ENCODE measurements at regions not wholly inside any gene's neighbourhood (a gene's known extent, or its start where the extent isn't known, plus 50 kb on each side); places are given as distances from the start of the nearest gene placed in this dataset.

- TF ChIP-seq, protein P1, sequence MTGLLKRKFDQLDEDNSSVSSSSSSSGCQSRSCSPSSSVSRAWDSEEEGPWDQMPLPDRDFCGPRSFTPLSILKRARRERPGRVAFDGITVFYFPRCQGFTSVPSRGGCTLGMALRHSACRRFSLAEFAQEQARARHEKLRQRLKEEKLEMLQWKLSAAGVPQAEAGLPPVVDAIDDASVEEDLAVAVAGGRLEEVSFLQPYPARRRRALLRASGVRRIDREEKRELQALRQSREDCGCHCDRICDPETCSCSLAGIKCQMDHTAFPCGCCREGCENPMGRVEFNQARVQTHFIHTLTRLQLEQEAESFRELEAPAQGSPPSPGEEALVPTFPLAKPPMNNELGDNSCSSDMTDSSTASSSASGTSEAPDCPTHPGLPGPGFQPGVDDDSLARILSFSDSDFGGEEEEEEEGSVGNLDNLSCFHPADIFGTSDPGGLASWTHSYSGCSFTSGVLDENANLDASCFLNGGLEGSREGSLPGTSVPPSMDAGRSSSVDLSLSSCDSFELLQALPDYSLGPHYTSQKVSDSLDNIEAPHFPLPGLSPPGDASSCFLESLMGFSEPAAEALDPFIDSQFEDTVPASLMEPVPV (CRISPR knock-in tag; IDR thresholded peaks at IDR 0.05) = no peak
- TF ChIP-seq DR1 (CRISPR knock-in tag; IDR thresholded peaks at IDR 0.05) = no peak
- 0 out of 2 replicates have a peak, but pooled peaks have one; percentile 25 for TF ChIP-seq TFE3 (CRISPR knock-in tag; IDR thresholded peaks at IDR 0.05)
- no peak for TF ChIP-seq IRF1 (CRISPR knock-in tag; IDR thresholded peaks at IDR 0.05; ENCODE audit: low read depth)
- TF ChIP-seq ZNF530 (CRISPR knock-in tag; IDR thresholded peaks at IDR 0.05; ENCODE audit: low read depth) = no peak
- TF ChIP-seq TEF (CRISPR knock-in tag; IDR thresholded peaks at IDR 0.05) = no peak
- TF ChIP-seq ZSCAN20 (CRISPR knock-in tag; IDR thresholded peaks at IDR 0.05; ENCODE audit: borderline replicate concordance) = no peak
- 0 out of 2 replicates have a peak, but pooled peaks have one; percentile 17 for TF ChIP-seq ONECUT2 (CRISPR knock-in tag; IDR thresholded peaks at IDR 0.05)
- no peak for TF ChIP-seq ZNF878 (CRISPR knock-in tag; IDR thresholded peaks at IDR 0.05)
- peak; percentile 57; the same call in 1 of the 2 replicates for TF ChIP-seq ATF1 (CRISPR knock-in tag; IDR thresholded peaks at IDR 0.05)
- no peak for TF ChIP-seq ZNF546 (CRISPR knock-in tag; conservative IDR thresholded peaks at IDR 0.05)
- no peak for TF ChIP-seq SP140L (CRISPR knock-in tag; IDR thresholded peaks at IDR 0.05; ENCODE audit: borderline replicate concordance)
- no peak for TF ChIP-seq NFKB2 (CRISPR knock-in tag; IDR thresholded peaks at IDR 0.05; ENCODE audit: borderline replicate concordance)
- TF ChIP-seq, protein P2, sequence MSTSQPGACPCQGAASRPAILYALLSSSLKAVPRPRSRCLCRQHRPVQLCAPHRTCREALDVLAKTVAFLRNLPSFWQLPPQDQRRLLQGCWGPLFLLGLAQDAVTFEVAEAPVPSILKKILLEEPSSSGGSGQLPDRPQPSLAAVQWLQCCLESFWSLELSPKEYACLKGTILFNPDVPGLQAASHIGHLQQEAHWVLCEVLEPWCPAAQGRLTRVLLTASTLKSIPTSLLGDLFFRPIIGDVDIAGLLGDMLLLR (CRISPR knock-in tag; IDR thresholded peaks at IDR 0.05) = no peak
- peak; percentile 18 for TF ChIP-seq TBL1XR1 (IDR thresholded peaks at IDR 0.05; ENCODE audit: borderline replicate concordance, low read length, partially characterized antibody)
- TF ChIP-seq, protein P3, sequence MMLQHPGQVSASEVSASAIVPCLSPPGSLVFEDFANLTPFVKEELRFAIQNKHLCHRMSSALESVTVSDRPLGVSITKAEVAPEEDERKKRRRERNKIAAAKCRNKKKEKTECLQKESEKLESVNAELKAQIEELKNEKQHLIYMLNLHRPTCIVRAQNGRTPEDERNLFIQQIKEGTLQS (CRISPR knock-in tag; IDR thresholded peaks at IDR 0.05) = peak; percentile 46; the same call in 1 of the 2 replicates
- no peak for TF ChIP-seq ZBTB44 (CRISPR knock-in tag; IDR thresholded peaks at IDR 0.05)
- TF ChIP-seq NFYB (CRISPR knock-in tag; IDR thresholded peaks at IDR 0.05) = no peak
- no peak for TF ChIP-seq ZNF280D (CRISPR knock-in tag; IDR thresholded peaks at IDR 0.05)
Measured at GRCh38 chr3:177338697-177339219, 141.5 kb upstream of the TBL1XR1 start (continued).
